NCI-H2196 (cell line): ENCODE measurements at regions not wholly inside any gene's neighbourhood (a gene's known extent, or its start where the extent isn't known, plus 50 kb on each side); places are given as distances from the start of the nearest gene placed in this dataset.

Experiments used
- DNase-seq: peaks from one replicate; lab custom pipeline; 2025; ENCODE audit not compliant: unreplicated experiment; lab: John Stamatoyannopoulos, UW

DNA sequence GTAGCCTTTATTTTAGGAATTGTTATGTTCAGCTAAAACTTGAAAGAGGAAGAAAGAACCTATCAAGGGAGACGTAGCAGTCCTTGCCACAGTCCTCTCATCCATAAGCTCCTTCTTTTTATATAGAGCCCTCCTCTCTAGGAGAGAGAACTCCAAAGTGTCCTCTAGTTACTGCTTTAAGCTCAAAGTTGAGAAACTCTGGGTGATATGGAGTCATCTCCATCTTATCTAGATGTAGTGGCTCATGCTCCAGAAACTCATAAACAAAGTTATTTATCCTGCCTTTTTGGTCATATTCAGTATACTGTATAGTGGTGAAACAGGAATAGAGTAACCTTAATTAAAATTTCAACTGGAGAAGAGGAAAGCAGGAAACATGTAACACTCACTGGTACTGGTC lies 90.4 kb upstream of the ATF7IP start:
- DNase-seq = no peak

DNA sequence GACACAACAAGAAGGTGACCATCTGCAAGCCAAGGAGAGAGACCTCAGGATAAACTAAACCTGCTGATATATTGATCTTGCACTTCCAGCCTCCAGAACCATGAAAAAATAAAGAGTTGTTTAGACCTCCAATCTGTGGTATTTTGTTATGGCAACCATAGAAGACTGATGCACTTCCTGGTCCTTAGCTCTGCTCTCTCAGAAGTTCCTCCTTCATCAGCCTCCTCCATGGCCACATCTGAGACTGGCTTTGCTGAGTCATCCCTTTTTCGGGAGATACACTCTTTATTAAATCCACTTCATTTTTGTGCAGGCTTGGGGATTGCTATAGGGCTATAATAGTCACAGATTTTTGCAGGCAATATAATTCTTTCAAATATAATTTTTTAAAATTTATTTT lies 89.6 kb upstream of the ATF7IP start:
- no peak for DNase-seq

DNA sequence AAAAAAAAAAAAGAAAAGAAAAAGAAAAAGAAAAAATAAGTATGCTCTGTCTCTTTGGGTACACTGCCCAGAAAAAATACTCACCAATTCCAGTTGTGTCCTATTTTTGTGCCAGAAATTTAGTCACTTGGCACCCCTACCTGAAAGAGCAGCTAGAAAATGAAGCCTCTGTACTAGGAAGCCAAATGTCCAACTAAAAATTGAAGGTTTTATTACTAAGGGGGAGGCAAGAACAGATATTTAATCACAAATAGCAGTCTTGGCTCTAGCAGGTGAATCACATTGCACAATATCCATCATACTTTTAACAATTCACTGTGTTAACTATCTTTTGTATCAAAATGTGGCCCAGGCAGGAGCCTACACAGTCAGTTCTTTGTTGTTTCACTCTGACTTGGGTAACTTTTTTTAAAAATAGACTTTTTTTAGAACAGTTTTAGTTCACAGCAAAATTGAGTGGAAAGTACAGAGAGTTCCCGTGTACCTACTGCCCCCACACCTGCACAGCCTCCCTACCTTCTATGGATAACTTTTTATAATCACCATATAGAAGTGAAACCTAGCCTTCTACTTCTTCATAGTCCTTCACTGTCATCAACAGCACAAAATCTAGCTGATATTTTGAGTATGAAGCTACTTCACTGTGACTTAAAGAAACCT lies 87.1 kb upstream of the ATF7IP start:
- no peak for DNase-seq

GRCh38 chr12:14279845-14280244 lies 85.6 kb upstream of the ATF7IP start:
- no peak for DNase-seq

DNA sequence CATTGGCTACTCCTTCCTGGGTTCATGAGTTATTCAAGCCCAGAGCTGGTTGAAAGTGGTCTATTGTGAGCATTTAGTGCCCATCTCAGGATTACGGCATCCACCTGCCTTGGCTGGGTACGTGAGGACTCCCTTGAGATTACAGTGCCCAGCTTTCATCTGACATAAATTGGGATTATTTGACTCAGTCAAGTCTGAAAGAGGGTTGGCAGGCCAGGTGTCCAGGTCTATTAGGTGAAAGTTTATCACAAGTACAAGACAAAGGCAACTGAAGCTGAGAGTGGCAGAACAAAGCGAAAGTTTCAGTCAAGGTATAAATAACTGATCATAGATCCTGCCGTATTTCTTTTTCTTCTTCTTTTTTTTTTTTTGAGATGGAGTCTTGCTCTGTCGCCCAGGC lies 84.6 kb upstream of the ATF7IP start:
- no peak for DNase-seq

DNA sequence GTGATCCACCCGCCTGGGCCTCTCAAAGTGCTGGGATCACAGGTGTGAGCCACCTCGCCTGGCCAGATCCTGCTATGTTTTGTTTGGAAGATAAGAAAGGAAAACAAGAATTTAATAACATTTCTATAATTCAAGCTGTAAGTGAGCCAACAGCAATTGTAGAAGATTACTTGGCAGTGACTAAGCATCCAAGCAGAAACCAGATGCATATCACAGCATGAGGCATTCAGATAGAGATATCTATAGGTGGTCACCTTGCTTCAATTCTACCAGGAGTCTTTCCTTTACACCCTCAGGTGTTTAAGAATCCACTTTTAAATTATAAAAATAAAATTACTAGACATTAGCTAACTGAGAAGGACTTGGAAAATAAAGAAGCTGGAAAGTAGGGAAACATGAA lies 83.9 kb upstream of the ATF7IP start:
- no peak for DNase-seq

- DNase-seq = no peak
Observed at GRCh38 chr12:14283489-14284144, 81.9 kb upstream of the ATF7IP start.

DNA sequence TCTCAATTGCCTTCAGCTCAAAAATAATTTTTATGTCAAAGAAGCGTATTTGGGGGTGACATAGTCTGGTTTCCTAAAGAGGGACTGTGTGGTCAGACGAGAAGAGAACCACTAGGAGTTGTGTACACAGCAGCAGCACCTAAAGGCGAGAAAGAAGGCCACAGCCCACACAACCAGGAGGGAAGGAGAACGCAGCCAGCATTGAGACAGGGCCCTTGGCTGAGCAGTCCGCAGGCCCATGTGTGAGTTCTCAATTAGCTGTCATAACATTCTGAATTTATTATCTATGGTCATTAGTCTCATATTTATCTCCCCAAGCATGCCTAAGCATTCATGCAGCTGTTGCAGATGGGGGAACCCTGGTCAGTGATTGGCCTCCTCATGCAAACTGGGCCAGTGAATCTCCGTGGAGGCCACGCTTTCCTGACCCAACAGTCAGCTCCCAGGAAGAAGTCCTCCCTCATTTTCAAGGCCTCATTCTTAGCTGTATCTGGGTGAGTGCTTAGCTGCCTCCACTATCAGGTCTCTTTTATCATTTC lies 81.2 kb upstream of the ATF7IP start:
- DNase-seq = no peak

- DNase-seq = no peak
Observed at GRCh38 chr12:14289601-14290000, 75.9 kb upstream of the ATF7IP start.

DNA sequence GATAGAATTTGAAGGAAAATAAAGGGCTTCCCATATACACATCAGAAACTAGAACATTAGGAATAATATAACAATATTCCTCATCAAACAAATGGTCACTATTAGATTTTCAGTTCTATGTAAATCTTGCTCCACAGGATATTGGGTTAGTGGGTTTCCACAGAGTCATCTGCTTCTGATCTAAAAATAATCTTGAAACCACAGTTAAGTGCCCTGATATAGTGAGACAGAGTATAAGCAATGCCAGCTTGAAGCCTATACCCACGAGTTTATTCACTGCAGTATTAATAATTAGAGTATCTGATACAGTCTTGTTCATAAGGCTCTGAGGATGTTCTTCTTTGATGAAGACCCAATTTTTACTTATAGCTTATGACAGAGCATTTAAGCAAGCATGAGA lies 74.5 kb upstream of the ATF7IP start:
- DNase-seq = no peak

DNA sequence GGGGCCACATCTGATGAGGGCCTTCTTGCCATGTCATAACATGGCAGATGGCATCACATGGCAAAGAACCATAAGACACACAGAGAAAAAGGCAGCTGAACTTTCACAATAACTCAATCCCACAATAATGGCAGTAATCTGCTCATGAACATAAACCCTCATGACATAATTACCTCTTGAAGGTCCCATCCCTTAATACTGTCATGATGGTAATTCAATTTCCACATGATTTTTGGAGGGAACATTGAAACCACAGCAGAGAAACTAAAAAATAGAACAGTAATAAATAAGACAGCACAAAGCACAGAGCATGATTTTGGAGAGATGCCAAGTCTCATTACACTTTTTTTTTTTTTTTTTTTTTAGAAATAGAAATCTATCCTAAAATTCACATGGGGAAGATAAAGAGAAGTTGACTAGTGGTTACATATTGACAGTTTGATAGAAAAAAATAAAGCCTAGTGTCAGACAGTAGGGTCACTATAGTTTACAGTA lies 61.8 kb upstream of the ATF7IP start:
- DNase-seq = no peak

GRCh38 chr12:14307004-14307403 lies 58.5 kb upstream of the ATF7IP start:
- DNase-seq = no peak

DNA sequence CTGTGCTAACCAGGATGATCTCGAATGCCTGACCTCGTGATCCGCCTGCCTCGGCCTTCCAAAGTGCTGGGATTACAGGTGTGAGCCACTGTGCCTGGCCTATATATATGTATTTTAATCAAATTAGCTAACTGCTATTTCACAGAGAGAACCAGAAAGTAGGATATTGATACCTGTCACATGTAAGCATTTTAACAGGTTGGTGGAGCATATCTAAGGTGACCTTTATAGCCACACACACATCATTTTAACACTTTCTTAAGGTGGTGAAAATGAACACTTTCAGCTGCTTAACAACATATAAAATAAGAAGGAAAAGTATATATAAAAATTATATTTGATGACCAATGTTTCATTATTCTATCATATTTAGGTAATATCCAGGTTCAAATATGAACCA lies 57.0 kb upstream of the ATF7IP start:
- DNase-seq = no peak

GRCh38 chr12:14310866-14311265 lies 54.6 kb upstream of the ATF7IP start:
- no peak for DNase-seq

- no peak for DNase-seq
Observed at GRCh38 chr12:14313379-14314138, 51.9 kb upstream of the ATF7IP start.

DNA sequence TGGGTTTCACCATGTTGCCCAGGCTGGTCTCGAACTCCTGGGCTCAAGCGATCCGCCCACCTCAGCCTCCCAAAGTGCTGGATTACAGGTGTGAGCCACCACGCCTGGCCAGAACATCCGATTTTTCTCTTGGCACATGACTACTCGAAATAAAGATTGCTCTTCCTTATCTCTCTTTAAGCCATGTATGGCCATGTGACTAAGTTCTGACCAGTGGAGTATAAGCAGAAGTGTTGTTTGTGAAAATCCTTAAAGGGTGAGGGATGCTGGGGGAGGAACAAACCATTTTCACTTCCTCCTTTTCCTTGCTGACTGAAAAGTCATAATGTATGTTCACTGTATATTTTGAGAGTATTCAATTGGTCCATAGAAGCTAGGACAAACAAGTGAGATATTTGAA lies 50.7 kb upstream of the ATF7IP start:
- DNase-seq = no peak

GRCh38 chr12:14315501-14315900 lies 50.0 kb upstream of the ATF7IP start:
- DNase-seq = no peak
